Upper lobe of left lung (tissue), 4 donors: ENCODE measurements at regions not wholly inside any gene's neighbourhood (a gene's known extent, or its start where the extent isn't known, plus 50 kb on each side); places are given as distances from the start of the nearest gene placed in this dataset.

Source experiments
- EP300 ChIP-seq, 4 donors: sonication (generic); formaldehyde crosslinking; IDR thresholded peaks; one replicate each; pipeline ENCODE4 v1.5.1; 2017; ENCODE audit warnings: antibody characterized with exemption in 4 of 4, control low read depth in 2 of 4
- POLR2A ChIP-seq, 4 donors: fragments of 450-650 bp; IDR thresholded peaks; one replicate each; pipeline ENCODE4 v1.5.1; 2016 to 2017; ENCODE audit warnings: antibody characterized with exemption in 4 of 4, mild to moderate bottlenecking in 2 of 4
- POLR2AphosphoS5 ChIP-seq, 2 donors: sonication (generic); formaldehyde crosslinking; IDR thresholded peaks; one replicate each; pipeline ENCODE4 v1.5.1; 2017; ENCODE audit warnings: antibody characterized with exemption in 2 of 2
- TF ChIP-seq, protein P1 (sequence below), 6 experiments: fragments of 450-650 bp in 4 of 6; fragments of 200-600 bp in 2 of 6; sonication (generic) in 2 of 6; IDR thresholded peaks; one replicate each; pipeline ENCODE4 v1.5.1; 2016 to 2019; ENCODE audit warnings: antibody characterized with exemption in 6 of 6

DNA sequence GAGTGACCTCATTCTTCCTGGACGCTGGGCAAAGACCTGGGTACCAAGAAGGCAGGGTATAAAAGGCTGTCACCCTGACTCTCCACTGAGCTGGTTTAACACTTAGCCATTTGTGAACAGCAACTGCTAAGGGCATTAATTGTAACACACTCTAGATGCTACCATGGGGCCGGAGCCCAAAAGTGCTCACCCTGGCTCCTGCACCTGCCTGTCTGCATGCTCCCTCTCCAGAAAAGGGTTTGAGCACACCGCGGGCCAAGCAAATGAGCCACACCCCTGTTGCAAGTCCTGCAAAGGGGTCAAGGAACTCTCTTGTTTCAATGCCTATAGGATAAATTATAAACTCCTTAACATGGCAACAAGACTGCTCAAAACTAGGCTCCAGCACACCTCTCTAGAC lies 114.8 kb downstream of the TEX36 start:
- TF ChIP-seq, protein P1, sequence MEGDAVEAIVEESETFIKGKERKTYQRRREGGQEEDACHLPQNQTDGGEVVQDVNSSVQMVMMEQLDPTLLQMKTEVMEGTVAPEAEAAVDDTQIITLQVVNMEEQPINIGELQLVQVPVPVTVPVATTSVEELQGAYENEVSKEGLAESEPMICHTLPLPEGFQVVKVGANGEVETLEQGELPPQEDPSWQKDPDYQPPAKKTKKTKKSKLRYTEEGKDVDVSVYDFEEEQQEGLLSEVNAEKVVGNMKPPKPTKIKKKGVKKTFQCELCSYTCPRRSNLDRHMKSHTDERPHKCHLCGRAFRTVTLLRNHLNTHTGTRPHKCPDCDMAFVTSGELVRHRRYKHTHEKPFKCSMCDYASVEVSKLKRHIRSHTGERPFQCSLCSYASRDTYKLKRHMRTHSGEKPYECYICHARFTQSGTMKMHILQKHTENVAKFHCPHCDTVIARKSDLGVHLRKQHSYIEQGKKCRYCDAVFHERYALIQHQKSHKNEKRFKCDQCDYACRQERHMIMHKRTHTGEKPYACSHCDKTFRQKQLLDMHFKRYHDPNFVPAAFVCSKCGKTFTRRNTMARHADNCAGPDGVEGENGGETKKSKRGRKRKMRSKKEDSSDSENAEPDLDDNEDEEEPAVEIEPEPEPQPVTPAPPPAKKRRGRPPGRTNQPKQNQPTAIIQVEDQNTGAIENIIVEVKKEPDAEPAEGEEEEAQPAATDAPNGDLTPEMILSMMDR (IDR thresholded peaks at IDR 0.05) = no peak
- TF ChIP-seq POLR2A (IDR thresholded peaks at IDR 0.05) = no peak
- TF ChIP-seq POLR2AphosphoS5 (IDR thresholded peaks at IDR 0.05) = no peak
- TF ChIP-seq EP300 (IDR thresholded peaks at IDR 0.05) = no peak
